Kidney (tissue), 13 donors: ENCODE measurements at regions not wholly inside any gene's neighbourhood (a gene's known extent, or its start where the extent isn't known, plus 50 kb on each side); places are given as distances from the start of the nearest gene placed in this dataset.

Experiments used
- DNase-seq, 5 donors: peaks; one replicate each; pipeline ENCODE4 v3.0.0-alpha.2; 2013 to 2020
- FAIRE-seq: peaks from 2 replicates; lab custom pipeline; 2012; peaks lifted over from hg19 to GRCh38; lab: Jason Lieb, UNC
- H3K27ac ChIP-seq, 2 donors: one replicate each; pipeline ENCODE4 v1.7.0; 2013; ENCODE audit warnings: low read depth in 2 of 2, low read length in 2 of 2, inconsistent platforms in 1 of 2
- H3K27me3 ChIP-seq: one replicate; pipeline ENCODE4 v1.7.1; 2013; ENCODE audit warnings: low read length, inconsistent platforms; ENCODE audit not compliant: control insufficient read depth, insufficient read depth
- H3K36me3 ChIP-seq, 3 donors: one replicate each; pipeline versions ENCODE4 v1.7.0 to v1.7.1; 2013; ENCODE audit warnings: low read length in 3 of 3, control low read depth in 1 of 3, inconsistent platforms in 1 of 3; ENCODE audit not compliant: insufficient read depth in 3 of 3, control insufficient read depth in 2 of 3
- H3K4me1 ChIP-seq, 3 donors: one replicate each; pipeline versions ENCODE4 v1.7.0 to v1.7.1; 2013; ENCODE audit warnings: low read length in 3 of 3, inconsistent platforms in 1 of 3, low read depth in 1 of 3; ENCODE audit not compliant: control insufficient read depth in 2 of 3, insufficient read depth in 2 of 3
- H3K4me3 ChIP-seq, 3 donors: one replicate each; pipeline versions ENCODE4 v1.7.0 to v1.8.1; 2013; ENCODE audit warnings: low read length in 3 of 3, control low read depth in 1 of 3, inconsistent platforms in 1 of 3
- H3K9ac ChIP-seq, 3 donors: one replicate each; pipeline versions ENCODE4 v1.7.0 to v1.7.1; 2013; ENCODE audit warnings: low read length in 3 of 3, control low read depth in 1 of 3, inconsistent platforms in 1 of 3
- H3K9me3 ChIP-seq, 3 donors: one replicate each; pipeline versions ENCODE4 v1.7.0 to v1.7.1; 2013; ENCODE audit warnings: low read length in 3 of 3, control low read depth in 1 of 3, inconsistent platforms in 1 of 3; ENCODE audit not compliant: control insufficient read depth in 2 of 3, insufficient read depth in 1 of 3
- intact Hi-C: fragments of 100-400 bp; cut with DNase I; formaldehyde crosslinking; loops from one replicate; pipeline ENCODE4 v1.11.1; 2022
- TF ChIP-seq, protein P1 (sequence below): IDR thresholded peaks from 3 replicates; pipeline ENCODE4 v1.5.1; 2012; ENCODE audit warnings: mild to moderate bottlenecking, moderate library complexity, borderline replicate concordance; ENCODE audit not compliant: insufficient read depth; ENCODE audit errors: extremely low read depth
- donor health status: control.
- donor health status: control.
- donor health status: control.
- donor health status: control.
- donor health status: control.
- donor health status: DM: yes; HTN: yes; CAD: no.
- donor health status: Normal renal cell carcinoma (clear cell type).

DNA sequence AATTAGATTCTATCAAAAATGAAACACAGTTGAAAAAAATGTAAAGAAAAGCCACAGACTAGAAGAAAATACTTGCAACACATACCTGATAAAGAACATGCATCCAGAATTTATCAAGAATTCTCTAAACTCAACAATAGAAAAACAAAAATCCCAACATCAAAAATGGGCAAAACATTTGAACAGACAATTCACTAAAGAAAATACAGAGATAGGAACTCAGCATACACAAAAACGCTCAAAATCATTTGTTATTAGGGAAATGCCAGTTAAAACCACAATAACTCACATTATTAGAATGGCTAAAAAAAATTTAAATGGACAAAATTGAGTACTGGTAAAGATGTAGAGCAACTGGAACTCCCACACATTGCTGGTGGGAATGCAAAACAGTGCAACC is 311.0 kb upstream of the PRDM1 start:
- no peak for DNase-seq
- Histone ChIP-seq H3K4me1 (no peaks in the 10 kb centered on the region), H3K4me3 (no peak overlapping the region), H3K9me3 (peaks cover 0 to 9% (median 0%) of the 10 kb centered on the region in 3 donors), H3K27ac (no peak overlapping the region), H3K27me3 (no peaks in the 10 kb centered on the region), H3K36me3 (no peaks in the 10 kb centered on the region), H3K9ac (no peak overlapping the region)
- TF ChIP-seq, protein P1, sequence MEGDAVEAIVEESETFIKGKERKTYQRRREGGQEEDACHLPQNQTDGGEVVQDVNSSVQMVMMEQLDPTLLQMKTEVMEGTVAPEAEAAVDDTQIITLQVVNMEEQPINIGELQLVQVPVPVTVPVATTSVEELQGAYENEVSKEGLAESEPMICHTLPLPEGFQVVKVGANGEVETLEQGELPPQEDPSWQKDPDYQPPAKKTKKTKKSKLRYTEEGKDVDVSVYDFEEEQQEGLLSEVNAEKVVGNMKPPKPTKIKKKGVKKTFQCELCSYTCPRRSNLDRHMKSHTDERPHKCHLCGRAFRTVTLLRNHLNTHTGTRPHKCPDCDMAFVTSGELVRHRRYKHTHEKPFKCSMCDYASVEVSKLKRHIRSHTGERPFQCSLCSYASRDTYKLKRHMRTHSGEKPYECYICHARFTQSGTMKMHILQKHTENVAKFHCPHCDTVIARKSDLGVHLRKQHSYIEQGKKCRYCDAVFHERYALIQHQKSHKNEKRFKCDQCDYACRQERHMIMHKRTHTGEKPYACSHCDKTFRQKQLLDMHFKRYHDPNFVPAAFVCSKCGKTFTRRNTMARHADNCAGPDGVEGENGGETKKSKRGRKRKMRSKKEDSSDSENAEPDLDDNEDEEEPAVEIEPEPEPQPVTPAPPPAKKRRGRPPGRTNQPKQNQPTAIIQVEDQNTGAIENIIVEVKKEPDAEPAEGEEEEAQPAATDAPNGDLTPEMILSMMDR, result no peak
- no peak for FAIRE-seq
- intact Hi-C loops, result no loop called here

DNA sequence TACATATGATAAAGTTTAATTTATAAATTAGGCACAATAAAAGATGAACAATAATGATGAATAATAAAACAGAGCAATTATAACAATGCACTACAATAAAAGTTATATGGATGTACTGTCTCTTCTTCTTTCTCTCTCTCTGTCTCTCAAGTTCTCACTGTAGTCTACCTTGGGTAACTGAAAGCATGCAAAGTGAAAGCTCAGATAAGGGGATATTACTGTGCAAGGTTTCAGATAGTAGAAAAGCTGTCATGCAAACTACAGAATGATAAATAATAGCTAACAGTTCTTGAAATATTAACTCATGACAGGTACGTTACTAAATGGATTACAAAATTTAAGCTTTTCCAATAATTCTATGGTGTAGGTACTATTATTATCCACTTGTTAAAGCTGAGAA is 311.9 kb upstream of the PRDM1 start:
- Histone ChIP-seq H3K4me1 (no peaks in the 10 kb centered on the region), H3K27ac (no peak overlapping the region), H3K4me3 (no peak overlapping the region), H3K9me3 (peaks cover 0 to 9% (median 0%) of the 10 kb centered on the region in 3 donors), H3K9ac (no peak overlapping the region), H3K27me3 (no peaks in the 10 kb centered on the region), H3K36me3 (no peaks in the 10 kb centered on the region)
- intact Hi-C loops, result no loop called here
- DNase-seq (no peak), FAIRE-seq (no peak)
- TF ChIP-seq, protein P1, result no peak

DNA sequence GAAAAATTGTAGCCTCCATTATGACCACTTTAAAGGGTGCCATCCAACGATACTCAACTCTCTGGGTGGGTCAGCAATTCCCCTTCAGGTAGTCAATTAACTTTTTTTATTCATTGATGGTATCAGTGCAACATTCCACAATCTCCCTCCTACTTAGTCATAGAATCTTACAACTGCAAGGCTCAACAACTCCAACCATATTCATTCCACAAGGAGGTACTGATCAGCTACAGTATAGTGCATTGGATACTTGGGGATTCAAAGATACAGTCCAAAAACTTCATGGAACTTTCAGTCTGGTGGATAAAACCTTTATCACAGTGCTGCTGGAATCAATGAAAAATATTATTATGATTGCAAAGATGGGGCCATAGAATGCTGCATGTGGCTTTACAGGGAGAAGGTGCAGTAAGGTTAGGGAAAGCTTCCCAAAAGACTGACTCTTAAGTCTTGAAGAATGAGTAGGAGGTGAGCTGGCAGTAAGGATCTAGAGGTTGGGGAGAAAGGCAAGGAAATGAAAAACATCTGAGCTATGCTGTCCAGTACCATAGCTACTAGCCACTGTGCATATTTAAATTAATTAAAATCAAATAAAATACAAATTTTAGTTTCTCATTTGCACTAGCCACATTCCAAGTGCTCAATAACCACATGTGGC is 314.7 kb upstream of the PRDM1 start:
- H3K4me1 ChIP-seq, result no peaks in the 10 kb centered on the region
- intact Hi-C loops, result no loop called here
- TF ChIP-seq, protein P1, result no peak
- no peaks in the 10 kb centered on the region for H3K27me3 ChIP-seq
- FAIRE-seq (no peak), DNase-seq (no peak)
- no peak overlapping the region for H3K9ac ChIP-seq
- H3K9me3 ChIP-seq, result peaks cover 0 to 9% (median 0%) of the 10 kb centered on the region in 3 donors
- no peak overlapping the region for H3K27ac ChIP-seq
- H3K4me3 ChIP-seq, result no peak overlapping the region
- no peaks in the 10 kb centered on the region for H3K36me3 ChIP-seq

DNA sequence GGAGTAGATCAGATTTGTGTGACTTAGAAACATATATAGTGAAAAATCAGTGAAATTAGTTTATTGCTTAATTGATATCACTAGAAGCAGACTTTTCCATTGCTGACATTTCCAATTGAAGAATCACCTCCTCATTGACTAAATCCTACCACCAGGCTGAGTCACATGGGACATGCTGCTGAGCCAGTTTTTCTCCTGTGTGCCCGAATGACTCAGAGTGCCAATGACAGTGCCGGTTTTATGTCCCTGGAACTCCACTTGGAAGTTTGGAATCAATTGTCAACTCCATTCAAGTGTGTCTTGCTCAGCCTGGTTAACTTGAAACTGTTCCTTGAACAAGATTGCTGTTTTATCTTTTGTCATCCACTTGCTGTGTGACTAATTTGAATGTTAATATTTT is 316.1 kb upstream of the PRDM1 start:
- no peaks in the 10 kb centered on the region for H3K36me3 ChIP-seq
- TF ChIP-seq, protein P1, result no peak
- H3K4me3 ChIP-seq, result no peak overlapping the region
- no peaks in the 10 kb centered on the region for H3K27me3 ChIP-seq
- H3K9ac ChIP-seq, result no peak overlapping the region
- intact Hi-C loops, result no loop called here
- no peaks in the 10 kb centered on the region for H3K4me1 ChIP-seq
- DNase-seq (no peak), FAIRE-seq (no peak)
- no peaks in the 10 kb centered on the region for H3K9me3 ChIP-seq
- H3K27ac ChIP-seq, result no peak overlapping the region
